IMR-90 (cell line): ENCODE measurements at regions not wholly inside any gene's neighbourhood (a gene's known extent, or its start where the extent isn't known, plus 50 kb on each side); places are given as distances from the start of the nearest gene placed in this dataset.

Source experiments
- ATAC-seq: fragments of 200-7000 bp; cut with Tn5 transposase; 2 replicates; pipeline ENCODE4 v1.9.1; 2020; ENCODE audit warnings: low read depth, mild to moderate bottlenecking, moderate library complexity
- BruUV-seq: library from RNA; stranded (reverse); fragments of 400-500 nt; replicated peaks from 2 replicates; lab custom pipeline; 2021; lab: Mats Ljungman, UMichigan
- CTCF ChIA-PET: fragments of 300-600 bp; formaldehyde crosslinking; extraction: SDS; loops from one replicate; lab custom pipeline; 2021; ENCODE audit warnings: antibody characterized with exemption; lab: Yijun Ruan, JAX
- POLR2A ChIA-PET: fragments of 300-600 bp; sonication (Branson Sonifier 250); formaldehyde crosslinking; loops from one replicate; lab custom pipeline; 2022; ENCODE audit warnings: antibody characterized with exemption; ENCODE audit not compliant: unreplicated experiment; lab: Charles Lee
- DNase-seq: peaks from one replicate; pipeline ENCODE4 v3.0.0; 2013
- H2AFZ ChIP-seq: replicated peaks from 2 replicates; pipeline ENCODE3; 2013; ENCODE audit warnings: low read length, mild to moderate bottlenecking; ENCODE audit not compliant: poor library complexity
- H2AK5ac ChIP-seq: 2 replicates; pipeline ENCODE4 v1.6.1; 2013; ENCODE audit warnings: low read depth, low read length, inconsistent platforms
- H2AK9ac ChIP-seq: replicated peaks from 2 replicates; pipeline ENCODE3; 2013; ENCODE audit warnings: mild to moderate bottlenecking, low read depth, low read length, moderate library complexity; ENCODE audit not compliant: poor library complexity
- H2BK120ac ChIP-seq: 2 replicates; pipeline ENCODE4 v1.6.1; 2013; ENCODE audit warnings: low read depth, low read length, inconsistent platforms
- H2BK15ac ChIP-seq: 3 replicates; pipeline ENCODE4 v1.6.1; 2013; ENCODE audit warnings: low read depth, low read length, inconsistent platforms
- H2BK20ac ChIP-seq: 2 replicates; pipeline ENCODE4 v1.6.1; 2013; ENCODE audit warnings: low read depth, mild to moderate bottlenecking, inconsistent platforms, low read length, moderate library complexity
- H2BK5ac ChIP-seq: 2 replicates; pipeline ENCODE4 v1.6.1; 2013; ENCODE audit warnings: mild to moderate bottlenecking, low read depth, low read length, inconsistent platforms; ENCODE audit not compliant: poor library complexity, severe bottlenecking
- H3K14ac ChIP-seq: replicated peaks from 2 replicates; pipeline ENCODE4 v1.6.1; 2013; ENCODE audit warnings: low read depth, low read length, inconsistent platforms
- H3K18ac ChIP-seq: 2 replicates; pipeline ENCODE4 v1.6.1; 2013; ENCODE audit warnings: low read depth, low read length, control low read depth
- H3K23ac ChIP-seq: 2 replicates; pipeline ENCODE4 v1.6.1; 2013; ENCODE audit warnings: low read depth, low read length, inconsistent platforms
- H3K27ac ChIP-seq: 2 replicates; pipeline ENCODE4 v1.5.1; 2013; ENCODE audit warnings: mild to moderate bottlenecking, control low read depth, low read length; ENCODE audit not compliant: insufficient read depth
- H3K27me3 ChIP-seq: 2 replicates; pipeline ENCODE4 v1.6.1; 2013; ENCODE audit warnings: low read length; ENCODE audit not compliant: control insufficient read depth, insufficient read depth
- H3K36me3 ChIP-seq: 2 replicates; pipeline ENCODE4 v1.6.1; 2013; ENCODE audit warnings: low read length, mixed read lengths; ENCODE audit not compliant: control insufficient read depth, insufficient read depth
- H3K4ac ChIP-seq: 2 replicates; pipeline ENCODE4 v1.6.1; 2013; ENCODE audit warnings: low read depth, low read length, inconsistent platforms
- H3K4me1 ChIP-seq: 2 replicates; pipeline ENCODE4 v1.6.1; 2013; ENCODE audit warnings: low read length, mixed read lengths; ENCODE audit not compliant: control insufficient read depth, insufficient read depth
- H3K4me2 ChIP-seq: 2 replicates; pipeline ENCODE4 v1.6.1; 2013; ENCODE audit warnings: low read depth, mild to moderate bottlenecking, control low read depth, low read length, moderate library complexity
- H3K4me3 ChIP-seq: 2 replicates; pipeline ENCODE4 v1.5.1; 2013; ENCODE audit warnings: low read depth, mild to moderate bottlenecking, control low read depth, low read length, moderate library complexity; ENCODE audit not compliant: insufficient read depth
- H3K56ac ChIP-seq: 2 replicates; pipeline ENCODE4 v1.6.1; 2013; ENCODE audit warnings: low read length, inconsistent platforms; ENCODE audit not compliant: insufficient read depth; ENCODE audit errors: extremely low read depth
- H3K79me1 ChIP-seq, 2 experiments: 2 replicates each; pipeline ENCODE4 v1.6.1; 2013; ENCODE audit warnings: low read length in 2 of 2, inconsistent platforms in 1 of 2, low read depth in 1 of 2
- H3K9ac ChIP-seq: 2 replicates; pipeline ENCODE4 v1.6.1; 2013; ENCODE audit warnings: low read depth, low read length, control low read depth
- H3K9me1 ChIP-seq: 2 replicates; pipeline ENCODE4 v1.6.1; 2013; ENCODE audit warnings: low read length, inconsistent platforms; ENCODE audit not compliant: insufficient read depth
- H3K9me3 ChIP-seq: 2 replicates; pipeline ENCODE4 v1.6.1; 2013; ENCODE audit warnings: low read length; ENCODE audit not compliant: control insufficient read depth, insufficient read depth
- H4K20me1 ChIP-seq: 2 replicates; pipeline ENCODE4 v1.6.1; 2013; ENCODE audit warnings: low read length, inconsistent platforms; ENCODE audit not compliant: insufficient read depth
- H4K5ac ChIP-seq: 2 replicates; pipeline ENCODE4 v1.6.1; 2013; ENCODE audit warnings: mild to moderate bottlenecking, low read depth, low read length, control low read depth
- H4K8ac ChIP-seq, 2 experiments: 2 replicates each; pipeline ENCODE4 v1.6.1; 2013; ENCODE audit warnings: low read depth in 2 of 2, low read length in 2 of 2, control low read depth in 1 of 2, inconsistent platforms in 1 of 2
- H4K91ac ChIP-seq: 2 replicates; pipeline ENCODE4 v1.6.1; 2013; ENCODE audit warnings: low read depth, low read length, inconsistent platforms; ENCODE audit not compliant: insufficient read depth
- BHLHE40 ChIP-seq: fragments of 150-350 bp; IDR thresholded peaks from 2 replicates; pipeline ENCODE4 v1.6.1; 2016; ENCODE audit warnings: mild to moderate bottlenecking, low read depth, low read length
- CEBPB ChIP-seq: IDR thresholded peaks from 2 replicates; pipeline ENCODE4 v1.6.1; 2012; ENCODE audit warnings: low read depth, low read length, improper control_type of control experiment
- CHD1 ChIP-seq: IDR thresholded peaks from 2 replicates; pipeline ENCODE4 v1.6.1; 2012; ENCODE audit warnings: low read depth, low read length, improper control_type of control experiment
- CTCF ChIP-seq: conservative IDR thresholded peaks from 2 replicates; pipeline ENCODE4 v1.5.1; 2012; ENCODE audit warnings: mild to moderate bottlenecking, low read depth, low read length, improper control_type of control experiment
- ELK1 ChIP-seq: fragments of 150-350 bp; IDR thresholded peaks from 2 replicates; pipeline ENCODE4 v1.6.1; 2016; ENCODE audit warnings: low read depth, mild to moderate bottlenecking, low read length, moderate library complexity, borderline replicate concordance
- FOS ChIP-seq: fragments of 150-350 bp; IDR thresholded peaks from 2 replicates; pipeline ENCODE4 v1.6.1; 2016; ENCODE audit warnings: low read depth, low read length
- MAFK ChIP-seq: IDR thresholded peaks from 2 replicates; pipeline ENCODE4 v1.6.1; 2012; ENCODE audit warnings: low read depth, low read length, improper control_type of control experiment
- MAZ ChIP-seq: IDR thresholded peaks from 2 replicates; pipeline ENCODE4 v1.6.1; 2012; ENCODE audit warnings: low read depth, mild to moderate bottlenecking, low read length, improper control_type of control experiment, moderate library complexity, borderline replicate concordance
- MXI1 ChIP-seq: IDR thresholded peaks from 2 replicates; pipeline ENCODE4 v1.6.1; 2012; ENCODE audit warnings: low read depth, mild to moderate bottlenecking, low read length, moderate library complexity, borderline replicate concordance
- NFE2L2 ChIP-seq: fragments of 150-350 bp; IDR thresholded peaks from 2 replicates; pipeline ENCODE4 v1.6.1; 2016; ENCODE audit warnings: low read depth, mild to moderate bottlenecking, low read length
- POLR2A ChIP-seq: IDR thresholded peaks from 2 replicates; pipeline ENCODE4 v1.6.1; 2012; ENCODE audit warnings: mild to moderate bottlenecking, low read depth, low read length
- RAD21 ChIP-seq: IDR thresholded peaks from 2 replicates; pipeline ENCODE4 v1.6.1; 2012; ENCODE audit warnings: low read length, improper control_type of control experiment
- RCOR1 ChIP-seq: IDR thresholded peaks from 2 replicates; pipeline ENCODE4 v1.6.1; 2012; ENCODE audit warnings: mild to moderate bottlenecking, low read length, improper control_type of control experiment; ENCODE audit not compliant: insufficient replicate concordance
- RFX5 ChIP-seq: IDR thresholded peaks from 2 replicates; pipeline ENCODE4 v1.8.0; 2012; ENCODE audit warnings: low read depth, mild to moderate bottlenecking, low read length, moderate library complexity
- SMC3 ChIP-seq: fragments of 150-350 bp; IDR thresholded peaks from 2 replicates; pipeline ENCODE4 v1.6.1; 2016; ENCODE audit warnings: low read depth, mild to moderate bottlenecking, antibody characterized with exemption, low read length, moderate library complexity
- USF2 ChIP-seq: fragments of 150-350 bp; IDR thresholded peaks from 2 replicates; pipeline ENCODE4 v1.6.1; 2017; ENCODE audit warnings: mild to moderate bottlenecking, antibody characterized with exemption, low read length, low read depth
- WGBS, 2 experiments: methylation state at CpG; one replicate each; pipeline versions ENCODE4 v1.1.5 to v1.1.7; 2013; ENCODE audit warnings: missing lambda C conversion rate in 2 of 2; ENCODE audit not compliant: insufficient read length in 1 of 2; ENCODE audit errors: extremely low coverage in 2 of 2; 5-methylcytosine and 5-hydroxymethylcytosine counted together
- dilution Hi-C: fragments of 300-500 bp; cut with HindIII; formaldehyde crosslinking; loops from one replicate; pipeline ENCODE4 v1.14.3; 2018; ENCODE audit warnings: low sequenced_read_pairs; ENCODE audit not compliant: unreplicated experiment
- in situ Hi-C: fragments of 300-500 bp; cut with MboI; formaldehyde crosslinking; loops from 3 replicates; pipeline ENCODE4 v1.14.3; 2019; ENCODE audit warnings: low sequenced_read_pairs, inconsistent platforms, mixed read lengths
- intact Hi-C: fragments of 100-400 bp; cut with micrococcal nuclease; formaldehyde crosslinking; loops from 2 replicates; pipeline ENCODE4 v1.10.0; 2022

GRCh38 chr1:189657715-189658114 is 819.9 kb downstream of the BRINP3 start:
- Histone ChIP-seq H2BK5ac (no peak overlapping the region), H3K27ac (no peak overlapping the region), H4K91ac (no peak overlapping the region), H3K4me1 (no peaks in the 10 kb centered on the region), H2AK9ac (no peak overlapping the region), H2BK120ac (no peak overlapping the region), H3K9me1 (no peaks in the 10 kb centered on the region), H3K79me1 (no peaks in the 10 kb centered on the region), H3K36me3 (no peaks in the 10 kb centered on the region), H3K4ac (no peak overlapping the region), H4K20me1 (no peaks in the 10 kb centered on the region), H3K9ac (no peak overlapping the region), H3K56ac (no peak overlapping the region), H3K27me3 (no peaks in the 10 kb centered on the region), H2AK5ac (no peak overlapping the region), H4K8ac (no peak overlapping the region), H2AFZ (no peak overlapping the region), H2BK15ac (no peak overlapping the region), H3K4me2 (no peak overlapping the region), H3K4me3 (no peak overlapping the region), H3K23ac (no peak overlapping the region), H2BK20ac (no peak overlapping the region), H3K14ac (no peak overlapping the region), H4K5ac (no peak overlapping the region), H3K18ac (no peak overlapping the region), H3K9me3 (no peaks in the 10 kb centered on the region)
- DNase-seq (no peak), ATAC-seq (no peak)
- in situ Hi-C loops (no loop called here), dilution Hi-C loops (no loop called here), intact Hi-C loops (no loop called here)
- no TSS peak for BruUV-seq
- WGBS, 2 experiments: no CpG with 5 or more reads among the region's 6 CpGs
- POLR2A ChIA-PET: no interaction called here
- no peak for TF ChIP-seq CHD1
- no peak for TF ChIP-seq RAD21
- TF ChIP-seq USF2: no peak
- no peak for TF ChIP-seq ELK1
- TF ChIP-seq BHLHE40: no peak
- no peak for TF ChIP-seq RFX5
- no peak for TF ChIP-seq CEBPB
- TF ChIP-seq MXI1: no peak
- TF ChIP-seq FOS: no peak
- TF ChIP-seq POLR2A: no peak
- no peak for TF ChIP-seq SMC3
- TF ChIP-seq NFE2L2: no peak
- TF ChIP-seq MAZ: no peak
- no peak for TF ChIP-seq RCOR1
- TF ChIP-seq MAFK: no peak
- no peak for TF ChIP-seq CTCF
- CTCF ChIA-PET: no interaction called here
